HCT116 (cell line): ENCODE measurements at regions not wholly inside any gene's neighbourhood (a gene's known extent, or its start where the extent isn't known, plus 50 kb on each side); places are given as distances from the start of the nearest gene placed in this dataset.

Experiments used
- CTCF ChIP-seq, 3 experiments: fragments of 200-600 bp in 1 of 3; sonication (generic) in 1 of 3; IDR thresholded peaks in 2 of 3; conservative IDR thresholded peaks in 1 of 3; 2 replicates each; pipeline ENCODE4 v1.5.1; 2012 to 2017; ENCODE audit warnings: low read depth in 2 of 3, low read length in 2 of 3, antibody characterized with exemption in 1 of 3, borderline replicate concordance in 1 of 3, control low read depth in 1 of 3, mild to moderate bottlenecking in 1 of 3, mixed read lengths in 1 of 3, mixed run types in 1 of 3, moderate library complexity in 1 of 3; ENCODE audit not compliant: insufficient read depth in 1 of 3
- REST ChIP-seq: IDR thresholded peaks from 2 replicates; pipeline ENCODE4 v1.6.1; 2012; ENCODE audit warnings: low read depth
- ZFX ChIP-seq: fragments of 450-650 bp; IDR thresholded peaks from 2 replicates; pipeline ENCODE4 v1.6.1; 2017

GRCh38 chr3:102802819-102803420 is 368.1 kb downstream of the ZPLD1 start:
- TF ChIP-seq REST (no peak), ZFX (no peak), CTCF (IDR thresholded peaks at IDR 0.05 in 2 of 3, conservative IDR thresholded peaks at IDR 0.05 in 1 of 3; ENCODE audit: borderline replicate concordance in 1 of 3, insufficient read depth in 1 of 3, low read depth in 2 of 3, low read length in 2 of 3) (no peak)
